Mononuclear cell (primary cell): ENCODE measurements at regions not wholly inside any gene's neighbourhood (a gene's known extent, or its start where the extent isn't known, plus 50 kb on each side); places are given as distances from the start of the nearest gene placed in this dataset.

Experiments
- H3K27me3 ChIP-seq: 2 replicates; pipeline ENCODE4 v1.6.0; 2011; ENCODE audit warnings: low read length, control low read depth; ENCODE audit not compliant: insufficient read depth
- H3K4me1 ChIP-seq: 2 replicates; pipeline ENCODE4 v1.5.1; 2011; ENCODE audit warnings: mild to moderate bottlenecking, low read length, control low read depth; ENCODE audit not compliant: insufficient read depth
- H3K4me3 ChIP-seq: 2 replicates; pipeline ENCODE4 v1.5.1; 2011; ENCODE audit warnings: mild to moderate bottlenecking, low read length, moderate library complexity
- H3K9me3 ChIP-seq: 2 replicates; pipeline ENCODE4 v1.5.1; 2011; ENCODE audit warnings: low read depth, mild to moderate bottlenecking, control low read depth, low read length

DNA sequence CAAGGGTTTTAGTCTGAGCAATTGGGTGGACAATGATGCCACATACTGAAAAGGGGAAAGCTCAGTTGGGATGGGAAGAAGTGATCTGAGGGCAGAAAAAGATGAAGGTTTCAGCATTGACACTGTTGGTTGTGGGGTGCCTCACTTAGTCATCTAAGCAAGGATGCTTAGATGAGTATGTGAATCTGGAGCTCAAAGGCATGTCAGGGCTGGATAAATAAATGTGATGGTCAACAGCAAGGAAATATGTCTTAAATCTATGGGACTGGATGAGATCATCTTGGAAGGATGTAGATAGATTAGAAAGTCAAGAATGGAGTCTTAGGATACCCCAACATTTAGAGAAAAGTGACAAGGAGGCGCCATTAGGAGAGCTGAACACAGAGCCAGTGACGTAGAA lies 114.6 kb downstream of the ZBTB18 start:
- Histone ChIP-seq H3K27me3 (no peaks in the 10 kb centered on the region), H3K4me3 (no peak overlapping the region), H3K4me1 (peaks cover 6% of the 10 kb centered on the region), H3K9me3 (no peaks in the 10 kb centered on the region)

DNA sequence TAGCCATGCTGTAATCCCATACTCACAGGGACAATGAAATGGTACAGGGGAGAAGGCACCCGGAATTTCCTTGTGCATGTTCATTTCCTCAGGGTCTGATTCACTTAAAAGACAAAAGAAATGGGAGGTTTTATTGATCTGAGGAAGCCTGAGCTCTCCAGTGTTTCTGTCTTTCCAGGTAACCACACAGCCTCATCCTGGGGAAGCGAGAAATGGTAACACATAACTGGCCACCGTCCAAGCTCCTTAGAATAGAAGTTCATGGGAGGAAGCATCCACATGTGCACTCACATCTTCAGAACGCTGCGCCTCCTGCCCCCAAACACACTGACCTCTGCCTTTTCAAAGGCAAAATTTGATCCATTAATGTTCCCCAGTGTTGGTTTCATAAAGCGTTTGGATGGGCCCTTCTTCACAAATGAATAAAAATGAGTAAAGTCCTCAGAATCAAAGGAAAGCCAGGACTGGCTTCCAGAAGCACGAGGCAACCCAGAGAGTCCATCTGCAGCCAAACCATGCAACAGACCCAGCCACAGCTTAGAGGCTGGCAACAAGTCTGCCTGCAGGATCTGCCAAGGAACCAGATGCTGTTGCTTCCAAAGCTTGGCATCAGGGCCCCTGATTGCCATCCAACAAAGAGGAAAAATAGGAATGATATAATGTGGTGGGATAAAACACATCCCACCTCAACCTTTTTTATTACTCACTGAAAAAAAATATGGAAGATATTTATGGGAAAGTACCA lies 120.3 kb downstream of the ZBTB18 start:
- Histone ChIP-seq H3K9me3 (no peaks in the 10 kb centered on the region), H3K4me1 (no peaks in the 10 kb centered on the region), H3K27me3 (no peaks in the 10 kb centered on the region), H3K4me3 (no peak overlapping the region)

DNA sequence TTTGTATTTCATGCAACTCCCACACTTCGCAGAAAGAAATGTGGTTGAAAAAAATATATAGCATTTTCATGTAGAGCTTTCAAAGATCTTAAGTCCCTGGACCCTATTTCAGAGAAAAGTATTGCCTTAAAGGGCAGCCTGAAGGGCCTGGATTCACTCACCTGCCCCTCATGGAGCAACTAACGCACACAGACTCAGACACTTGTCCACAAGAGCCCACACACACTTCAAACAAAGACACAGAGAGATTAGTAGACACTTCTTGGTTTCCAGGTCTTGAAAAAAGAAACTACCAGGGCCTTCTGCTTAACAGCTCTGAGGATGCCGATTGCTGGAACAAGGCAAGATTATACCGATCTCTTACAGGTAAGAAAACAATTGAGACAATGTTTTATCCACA lies 122.2 kb downstream of the ZBTB18 start:
- no peaks in the 10 kb centered on the region for H3K27me3 ChIP-seq
- no peak overlapping the region for H3K4me3 ChIP-seq
- H3K4me1 ChIP-seq: no peaks in the 10 kb centered on the region
- H3K9me3 ChIP-seq: no peaks in the 10 kb centered on the region

DNA sequence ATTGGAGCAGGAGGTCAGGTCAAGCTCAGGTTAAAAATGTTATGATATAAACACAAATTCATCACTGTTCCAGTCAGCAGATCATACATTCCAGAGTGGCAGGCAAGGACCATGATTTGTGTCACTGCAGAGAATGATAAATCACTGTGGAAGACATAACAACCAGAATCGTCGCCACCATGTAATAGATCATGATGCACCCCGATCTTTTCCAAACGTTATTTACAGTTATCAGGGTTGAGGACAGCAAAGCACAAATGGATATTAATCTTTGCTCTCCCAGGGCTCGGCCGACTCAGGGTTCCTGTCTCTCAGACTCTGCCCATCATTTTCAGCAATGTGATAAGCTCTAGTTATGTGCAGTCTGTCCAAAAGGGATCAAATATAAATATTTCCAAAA lies 122.7 kb downstream of the ZBTB18 start:
- H3K9me3 ChIP-seq: no peaks in the 10 kb centered on the region
- no peaks in the 10 kb centered on the region for H3K27me3 ChIP-seq
- no peaks in the 10 kb centered on the region for H3K4me1 ChIP-seq
- H3K4me3 ChIP-seq: no peak overlapping the region

DNA sequence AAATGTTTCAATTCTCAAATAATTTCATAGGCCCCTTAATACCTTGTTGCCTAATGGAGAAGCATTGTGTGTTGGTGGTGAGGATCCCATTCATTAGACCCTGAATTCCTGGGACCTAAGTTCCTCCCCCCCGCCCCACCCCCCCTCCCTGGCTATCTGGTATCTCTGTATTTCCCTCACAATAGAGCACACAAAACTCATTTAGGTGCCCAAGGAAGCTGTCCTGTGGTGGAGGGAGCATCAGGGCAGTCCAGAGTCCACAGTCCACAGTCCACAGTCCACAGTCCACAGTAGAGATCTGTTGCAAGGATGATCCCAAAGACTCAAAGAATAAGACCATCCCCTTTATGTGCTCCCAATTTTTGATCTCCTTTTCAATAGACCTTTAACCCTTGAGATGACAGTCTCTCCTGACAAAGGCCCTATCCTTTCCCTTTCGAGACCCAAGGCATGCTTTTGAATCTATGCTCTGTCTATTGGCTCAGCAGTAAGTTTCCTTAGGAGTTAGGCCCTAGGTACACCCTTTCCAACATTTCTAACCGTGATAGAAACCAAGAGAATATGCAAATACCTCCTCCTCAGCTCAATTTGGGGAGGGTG lies 123.9 kb downstream of the ZBTB18 start:
- Histone ChIP-seq H3K27me3 (no peaks in the 10 kb centered on the region), H3K4me1 (no peaks in the 10 kb centered on the region), H3K4me3 (no peak overlapping the region), H3K9me3 (no peaks in the 10 kb centered on the region)

DNA sequence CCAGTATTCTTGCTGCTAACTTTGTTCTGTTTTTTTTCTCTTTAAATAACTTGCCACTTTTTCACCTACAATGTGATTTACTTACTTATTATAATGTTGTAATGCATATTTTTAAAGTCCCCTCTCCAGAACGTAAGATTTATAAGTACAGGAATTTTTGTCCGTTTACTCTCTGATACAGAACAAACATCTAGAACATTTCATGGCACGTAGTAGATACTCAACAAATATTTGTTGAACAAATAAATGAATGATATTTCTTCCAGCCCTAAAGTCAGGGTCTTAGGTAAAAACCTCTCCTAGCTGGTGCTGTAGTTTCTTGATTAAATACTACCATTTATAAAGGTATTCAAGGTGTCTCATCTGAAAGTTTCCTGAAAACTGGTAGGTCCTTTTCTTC lies 125.1 kb downstream of the ZBTB18 start:
- Histone ChIP-seq H3K4me1 (no peaks in the 10 kb centered on the region), H3K27me3 (no peaks in the 10 kb centered on the region), H3K9me3 (no peaks in the 10 kb centered on the region), H3K4me3 (no peak overlapping the region)

DNA sequence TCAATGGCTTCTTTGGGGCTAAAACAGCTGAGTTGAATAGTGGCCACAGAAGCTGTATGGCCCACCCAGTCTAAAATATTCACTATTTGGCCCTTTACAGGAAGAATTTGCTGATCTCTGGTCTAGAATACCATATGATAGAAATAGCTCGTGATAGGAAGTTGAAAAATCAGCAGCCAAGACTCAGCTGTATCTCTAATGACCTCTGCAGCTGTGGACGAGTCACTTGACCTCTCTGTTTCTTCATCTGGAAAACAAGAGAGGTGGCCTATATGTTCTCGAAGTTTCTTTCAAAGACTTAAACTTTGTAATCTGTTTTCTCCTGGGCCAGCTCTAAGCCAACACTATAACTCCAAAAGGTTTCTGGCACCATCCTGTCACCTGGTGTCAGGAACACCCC lies 129.2 kb downstream of the ZBTB18 start:
- no peaks in the 10 kb centered on the region for H3K9me3 ChIP-seq
- no peak overlapping the region for H3K4me3 ChIP-seq
- H3K4me1 ChIP-seq: no peaks in the 10 kb centered on the region
- H3K27me3 ChIP-seq: no peaks in the 10 kb centered on the region

DNA sequence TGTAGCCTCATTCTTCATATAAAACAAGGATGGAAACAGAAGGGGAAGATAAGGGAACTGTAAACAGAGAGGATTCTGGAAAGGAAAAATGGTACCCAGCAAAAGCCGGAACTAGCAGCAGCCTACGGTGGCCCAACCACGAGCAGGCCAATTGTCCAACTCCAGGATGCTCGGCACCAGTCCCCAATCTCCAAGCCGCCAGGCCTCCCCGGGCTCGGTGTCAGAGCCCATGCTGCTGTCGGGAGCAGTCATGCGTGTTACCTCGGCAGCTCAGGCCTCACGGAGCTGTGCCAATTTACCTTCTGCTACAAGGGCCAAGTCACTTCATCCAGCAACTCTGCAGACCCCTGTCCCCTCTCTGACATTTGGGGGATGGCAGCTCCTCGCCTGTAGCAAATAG lies 130.8 kb downstream of the ZBTB18 start:
- Histone ChIP-seq H3K27me3 (no peaks in the 10 kb centered on the region), H3K4me3 (no peak overlapping the region), H3K9me3 (no peaks in the 10 kb centered on the region), H3K4me1 (no peaks in the 10 kb centered on the region)

DNA sequence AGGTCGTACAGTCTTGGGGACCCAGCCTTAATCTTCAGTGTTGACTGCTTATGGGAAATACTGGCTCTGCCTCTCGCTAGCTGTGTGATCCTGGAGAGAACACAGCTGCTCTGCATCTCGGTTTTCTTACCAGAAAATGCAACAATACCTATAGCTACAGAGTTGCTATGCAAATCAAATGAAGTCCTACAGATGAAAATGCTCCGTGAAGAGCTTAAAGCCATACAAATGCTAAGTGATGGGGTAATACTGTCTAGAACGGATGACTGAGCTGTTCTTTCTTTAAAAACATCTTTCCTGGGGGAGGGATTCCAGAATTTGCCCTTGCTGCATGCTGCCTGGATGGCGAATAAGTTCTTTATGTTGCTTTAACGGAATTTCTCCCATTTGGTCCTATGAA lies 132.0 kb downstream of the ZBTB18 start:
- no peaks in the 10 kb centered on the region for H3K4me1 ChIP-seq
- H3K4me3 ChIP-seq: no peak overlapping the region
- H3K27me3 ChIP-seq: no peaks in the 10 kb centered on the region
- no peaks in the 10 kb centered on the region for H3K9me3 ChIP-seq

DNA sequence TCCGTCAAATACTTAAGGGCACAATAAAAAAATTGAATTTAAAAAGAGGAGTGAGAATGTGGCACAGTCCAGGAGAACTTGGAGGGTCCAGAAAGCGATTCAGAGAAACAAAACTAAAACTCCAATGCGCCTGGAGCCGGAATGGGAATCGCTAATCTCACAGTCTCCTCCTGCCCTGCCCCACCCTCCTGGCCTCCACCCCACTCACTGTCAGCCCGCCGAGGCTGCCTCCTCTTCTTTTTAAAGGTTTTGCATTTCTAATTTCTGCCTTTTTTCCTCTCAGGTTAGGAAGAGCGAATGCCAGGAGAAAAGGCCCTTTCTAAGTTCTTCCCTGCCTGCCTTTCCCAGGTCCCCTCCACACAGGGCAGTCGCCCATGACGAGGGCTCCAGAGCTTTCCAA lies 135.3 kb downstream of the ZBTB18 start:
- Histone ChIP-seq H3K27me3 (no peaks in the 10 kb centered on the region), H3K4me3 (no peak overlapping the region), H3K9me3 (no peaks in the 10 kb centered on the region), H3K4me1 (no peaks in the 10 kb centered on the region)

DNA sequence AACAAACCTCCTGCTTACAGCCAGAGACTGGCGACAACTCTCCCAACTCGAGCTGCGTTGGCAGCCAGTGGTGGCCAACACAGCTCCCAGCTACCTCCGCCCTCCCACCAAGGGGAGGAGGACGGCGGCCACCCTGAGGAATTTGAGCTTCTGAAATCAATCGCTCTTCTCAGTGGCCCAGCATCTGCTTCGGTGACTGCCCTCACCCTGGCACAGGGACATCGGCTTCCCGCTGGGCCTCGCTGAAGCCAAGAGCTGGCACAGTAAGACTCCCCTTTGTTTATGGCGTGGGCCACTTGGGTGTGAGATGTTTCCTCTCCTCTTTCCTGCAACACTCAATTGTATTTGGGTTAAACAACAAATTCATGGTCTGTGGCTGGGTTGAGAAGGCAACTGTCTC lies 136.2 kb downstream of the ZBTB18 start:
- Histone ChIP-seq H3K4me3 (no peak overlapping the region), H3K4me1 (no peaks in the 10 kb centered on the region), H3K9me3 (no peaks in the 10 kb centered on the region)

DNA sequence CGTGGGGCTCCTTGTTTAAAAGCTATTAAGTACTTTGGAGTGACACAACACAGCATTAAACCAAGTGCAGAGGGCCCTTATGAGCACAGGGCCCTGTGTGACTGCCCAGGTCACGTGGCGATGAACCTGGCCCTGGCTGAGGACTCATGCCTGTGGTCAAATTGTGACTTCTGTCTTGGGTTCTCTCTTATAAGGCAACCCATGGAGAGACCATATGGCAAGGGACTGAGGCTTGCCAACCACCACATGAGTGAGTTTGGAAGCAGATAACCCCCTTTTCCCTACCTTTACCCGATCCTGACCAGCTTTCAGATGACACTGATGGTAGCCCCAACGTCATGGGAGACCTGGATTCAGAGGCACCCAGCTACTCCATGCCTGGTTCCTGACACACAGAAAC lies 140.5 kb downstream of the ZBTB18 start:
- Histone ChIP-seq H3K4me3 (no peak overlapping the region), H3K4me1 (no peaks in the 10 kb centered on the region), H3K27me3 (peaks cover 3% of the 10 kb centered on the region), H3K9me3 (no peaks in the 10 kb centered on the region)

More for the DNA sequence above, 136.2 kb downstream of the ZBTB18 start:
- no peaks in the 10 kb centered on the region for H3K27me3 ChIP-seq

DNA sequence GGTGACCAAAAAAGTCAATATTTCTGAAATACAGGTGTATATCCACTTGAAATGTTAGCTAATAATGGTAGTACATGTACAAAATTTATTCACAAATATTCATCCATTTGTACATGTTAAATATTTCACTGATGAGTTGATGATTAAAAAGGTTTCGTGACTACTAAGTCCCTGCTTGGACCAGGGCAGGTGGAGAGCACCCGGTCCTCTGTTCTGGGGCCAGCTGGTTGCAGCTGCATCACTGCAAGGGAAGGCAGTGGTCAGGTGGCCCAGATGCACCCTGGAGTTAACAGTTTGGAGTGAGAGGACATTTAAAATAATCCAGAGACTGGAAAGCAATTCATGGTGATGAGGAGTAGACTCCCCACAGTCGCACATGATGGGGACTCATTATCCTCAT lies 141.2 kb downstream of the ZBTB18 start:
- H3K27me3 ChIP-seq: peaks cover 3% of the 10 kb centered on the region
- no peaks in the 10 kb centered on the region for H3K4me1 ChIP-seq
- H3K9me3 ChIP-seq: no peaks in the 10 kb centered on the region
- no peak overlapping the region for H3K4me3 ChIP-seq

DNA sequence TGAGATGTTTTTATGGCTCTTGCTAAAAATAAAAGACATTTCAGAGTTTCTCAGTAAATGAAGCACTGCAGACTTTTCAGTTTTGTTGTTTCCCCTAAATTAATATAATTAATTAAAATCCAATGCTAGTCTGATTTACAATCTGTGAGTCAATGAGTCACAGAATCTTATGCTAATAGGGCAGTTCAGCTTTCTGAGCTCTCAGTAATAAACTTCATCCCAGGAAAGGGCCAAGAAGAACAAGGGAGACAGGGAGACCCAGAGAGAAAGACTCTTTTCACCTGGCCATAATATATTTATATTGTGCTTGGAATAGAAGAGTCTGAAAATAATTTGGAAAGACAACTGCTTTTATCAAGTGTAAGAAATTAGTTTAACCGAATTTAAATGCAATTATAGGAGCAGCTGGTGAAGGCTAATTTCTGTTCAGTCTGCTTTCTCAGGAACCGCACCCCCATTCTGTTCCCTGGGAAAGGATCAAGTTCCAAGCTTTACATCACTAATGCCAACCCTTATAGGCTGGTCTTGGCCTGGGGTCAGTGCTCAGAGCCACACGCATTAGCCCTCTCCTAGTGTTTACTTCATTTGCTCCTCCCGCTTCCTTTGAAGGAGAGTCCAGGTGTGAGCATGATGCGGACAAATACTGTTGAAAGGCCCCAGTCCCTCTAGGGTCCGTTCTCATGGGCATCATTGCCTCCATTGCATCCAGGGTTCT lies 145.6 kb downstream of the ZBTB18 start:
- Histone ChIP-seq H3K4me1 (no peaks in the 10 kb centered on the region), H3K9me3 (no peaks in the 10 kb centered on the region), H3K4me3 (no peak overlapping the region), H3K27me3 (peaks cover 3% of the 10 kb centered on the region)

DNA sequence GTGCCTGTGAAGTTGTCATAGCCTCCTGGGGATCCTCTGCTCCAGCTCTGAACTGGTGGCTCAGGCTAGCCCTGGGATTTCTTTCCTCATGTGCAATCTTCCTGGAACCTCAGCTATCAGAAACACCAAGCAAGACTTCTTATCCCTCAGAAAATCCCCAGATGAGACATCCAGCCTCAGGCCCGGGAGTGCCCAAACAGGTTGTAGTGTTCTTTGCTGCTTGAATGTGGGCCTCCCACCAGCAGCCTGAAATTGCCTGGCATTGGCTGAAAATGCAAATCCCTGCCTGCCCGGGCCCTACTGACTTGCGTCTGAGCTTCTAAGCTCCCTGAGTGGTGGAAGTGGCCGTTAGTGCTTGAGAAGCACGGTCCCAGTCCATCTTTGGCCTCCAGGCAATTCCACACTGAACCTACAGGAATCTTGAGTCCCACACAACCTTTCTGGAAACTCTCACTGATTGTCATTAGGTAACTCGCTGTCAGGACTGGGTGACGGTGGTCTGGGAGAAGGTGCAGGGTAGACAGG lies 146.8 kb downstream of the ZBTB18 start:
- Histone ChIP-seq H3K9me3 (no peaks in the 10 kb centered on the region), H3K4me1 (no peaks in the 10 kb centered on the region), H3K4me3 (no peak overlapping the region), H3K27me3 (peaks cover 3% of the 10 kb centered on the region)
